OCI-LY7 (cell line): ENCODE measurements at regions not wholly inside any gene's neighbourhood (a gene's known extent, or its start where the extent isn't known, plus 50 kb on each side); places are given as distances from the start of the nearest gene placed in this dataset.

Experiments
- BruUV-seq: library from RNA; stranded (reverse); fragments of 400-500 nt; replicated peaks from 2 replicates; lab custom pipeline; 2021; lab: Mats Ljungman, UMichigan
- CTCF ChIA-PET: fragments of 300-600 bp; sonication (Branson Sonifier 250); formaldehyde crosslinking; loops from one replicate; lab custom pipeline; 2022; ENCODE audit warnings: antibody characterized with exemption; ENCODE audit not compliant: unreplicated experiment; lab: Charles Lee
- POLR2A ChIA-PET: fragments of 300-600 bp; sonication (Branson Sonifier 250); formaldehyde crosslinking; loops from one replicate; lab custom pipeline; 2022; ENCODE audit warnings: antibody characterized with exemption; lab: Charles Lee
- DNase-seq: peaks from one replicate; pipeline ENCODE4 v3.0.0-alpha.2; 2015; ENCODE audit warnings: low spot score
- H2AFZ ChIP-seq: fragments of 200-600 bp; sonication (generic), shearing (Covaris generic); 2 replicates; pipeline ENCODE4 v1.6.1; 2014; ENCODE audit warnings: mild to moderate bottlenecking, antibody characterized with exemption, low read length, moderate library complexity
- H3K27ac ChIP-seq: fragments of 200-600 bp; sonication (generic); 2 replicates; pipeline ENCODE4 v1.5.1; 2014; ENCODE audit warnings: mixed run types, low read depth, mild to moderate bottlenecking, moderate library complexity, low read length, inconsistent platforms; ENCODE audit not compliant: poor library complexity, severe bottlenecking
- H3K36me3 ChIP-seq: fragments of 200-600 bp; sonication (generic); 2 replicates; pipeline ENCODE4 v1.6.1; 2014; ENCODE audit warnings: mild to moderate bottlenecking, antibody characterized with exemption, low read length, moderate library complexity, mixed read lengths; ENCODE audit not compliant: insufficient read depth
- H3K4me1 ChIP-seq: fragments of 200-600 bp; sonication (generic); 2 replicates; pipeline ENCODE4 v1.5.1; 2014; ENCODE audit warnings: mild to moderate bottlenecking, low read length; ENCODE audit not compliant: insufficient read depth, poor library complexity, severe bottlenecking
- H3K4me2 ChIP-seq: fragments of 200-600 bp; sonication (generic); 2 replicates; pipeline ENCODE4 v1.6.1; 2014; ENCODE audit warnings: mild to moderate bottlenecking, low read length
- H3K4me3 ChIP-seq: fragments of 200-600 bp; sonication (generic); 2 replicates; pipeline ENCODE4 v1.5.1; 2014; ENCODE audit warnings: mild to moderate bottlenecking, low read depth, low read length; ENCODE audit not compliant: poor library complexity, severe bottlenecking
- H3K79me2 ChIP-seq: fragments of 200-600 bp; sonication (generic); 2 replicates; pipeline ENCODE4 v1.6.1; 2016; ENCODE audit warnings: low read depth, mild to moderate bottlenecking, low read length, moderate library complexity, mixed read lengths; ENCODE audit not compliant: insufficient read depth
- H3K9me2 ChIP-seq: fragments of 200-600 bp; sonication (generic); 2 replicates; pipeline ENCODE4 v1.6.1; 2016; ENCODE audit warnings: mild to moderate bottlenecking, low read length, mixed read lengths; ENCODE audit not compliant: insufficient read depth
- H3K9me3 ChIP-seq: fragments of 200-600 bp; sonication (generic); 2 replicates; pipeline ENCODE4 v1.6.1; 2014; ENCODE audit warnings: mild to moderate bottlenecking, mixed run types, low read length, mixed read lengths
- H4K20me1 ChIP-seq: fragments of 200-600 bp; sonication (generic); 2 replicates; pipeline ENCODE4 v1.6.1; 2014; ENCODE audit warnings: mild to moderate bottlenecking, antibody characterized with exemption, low read length, moderate library complexity, mixed read lengths; ENCODE audit not compliant: insufficient read depth
- EZH2phosphoT487 ChIP-seq: fragments of 200-600 bp; sonication (generic); IDR thresholded peaks from 2 replicates; pipeline ENCODE4 v1.6.1; 2018; ENCODE audit warnings: low read depth, borderline replicate concordance, mild to moderate bottlenecking, mixed run types, antibody characterized with exemption, low read length, moderate library complexity, mixed read lengths
- intact Hi-C: fragments of 100-400 bp; cut with micrococcal nuclease; formaldehyde crosslinking; loops from one replicate; pipeline ENCODE4 v1.10.0; 2022; ENCODE audit not compliant: unreplicated experiment
- TF ChIP-seq, protein P1 (sequence below): fragments of 200-600 bp; sonication (generic); conservative IDR thresholded peaks from 2 replicates; pipeline ENCODE4 v1.5.1; 2014; ENCODE audit warnings: mild to moderate bottlenecking, antibody characterized with exemption, low read length, moderate library complexity, mixed read lengths

DNA sequence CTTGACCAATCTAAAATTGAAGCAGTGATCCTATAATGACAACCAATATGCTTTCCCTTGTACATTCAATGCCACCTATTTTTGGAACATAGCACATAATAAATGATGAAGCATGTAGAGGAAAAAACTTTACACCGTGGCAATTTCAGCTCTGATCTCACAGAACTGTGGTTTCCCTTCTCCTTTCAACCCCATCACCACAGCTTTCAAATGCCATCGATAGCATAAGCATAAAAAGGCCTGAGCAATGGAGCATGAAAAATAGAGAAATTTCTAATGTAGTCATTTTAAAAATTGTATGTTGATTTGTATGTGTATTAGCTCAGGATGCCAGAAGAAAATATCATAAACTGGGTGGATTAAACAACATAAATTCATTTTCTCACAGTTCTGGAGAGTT, 406.0 kb upstream of the TMCO5A start:
- H3K4me3 ChIP-seq = no peak overlapping the region
- no peaks in the 10 kb centered on the region for H3K36me3 ChIP-seq
- H3K27ac ChIP-seq = no peak overlapping the region
- no TSS peak for BruUV-seq
- ChIA-PET CTCF (no interaction called here), POLR2A (interaction anchor here (0.6 to 1.1 kb wide), 2 partner anchors 30 to 49 kb away, joined by 3 to 4 read pairs; no protein-coding TSS in a partner anchor)
- no peak overlapping the region for H3K4me2 ChIP-seq
- no peaks in the 10 kb centered on the region for H4K20me1 ChIP-seq
- H3K4me1 ChIP-seq = no peaks in the 10 kb centered on the region
- H3K9me3 ChIP-seq = no peaks in the 10 kb centered on the region
- intact Hi-C loops = no loop called here
- TF ChIP-seq EZH2phosphoT487 = no peak
- TF ChIP-seq, protein P1, sequence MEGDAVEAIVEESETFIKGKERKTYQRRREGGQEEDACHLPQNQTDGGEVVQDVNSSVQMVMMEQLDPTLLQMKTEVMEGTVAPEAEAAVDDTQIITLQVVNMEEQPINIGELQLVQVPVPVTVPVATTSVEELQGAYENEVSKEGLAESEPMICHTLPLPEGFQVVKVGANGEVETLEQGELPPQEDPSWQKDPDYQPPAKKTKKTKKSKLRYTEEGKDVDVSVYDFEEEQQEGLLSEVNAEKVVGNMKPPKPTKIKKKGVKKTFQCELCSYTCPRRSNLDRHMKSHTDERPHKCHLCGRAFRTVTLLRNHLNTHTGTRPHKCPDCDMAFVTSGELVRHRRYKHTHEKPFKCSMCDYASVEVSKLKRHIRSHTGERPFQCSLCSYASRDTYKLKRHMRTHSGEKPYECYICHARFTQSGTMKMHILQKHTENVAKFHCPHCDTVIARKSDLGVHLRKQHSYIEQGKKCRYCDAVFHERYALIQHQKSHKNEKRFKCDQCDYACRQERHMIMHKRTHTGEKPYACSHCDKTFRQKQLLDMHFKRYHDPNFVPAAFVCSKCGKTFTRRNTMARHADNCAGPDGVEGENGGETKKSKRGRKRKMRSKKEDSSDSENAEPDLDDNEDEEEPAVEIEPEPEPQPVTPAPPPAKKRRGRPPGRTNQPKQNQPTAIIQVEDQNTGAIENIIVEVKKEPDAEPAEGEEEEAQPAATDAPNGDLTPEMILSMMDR = no peak
- no peak for DNase-seq
- no peaks in the 10 kb centered on the region for H3K9me2 ChIP-seq
- H3K79me2 ChIP-seq = no peaks in the 10 kb centered on the region
- H2AFZ ChIP-seq = no peak overlapping the region

DNA sequence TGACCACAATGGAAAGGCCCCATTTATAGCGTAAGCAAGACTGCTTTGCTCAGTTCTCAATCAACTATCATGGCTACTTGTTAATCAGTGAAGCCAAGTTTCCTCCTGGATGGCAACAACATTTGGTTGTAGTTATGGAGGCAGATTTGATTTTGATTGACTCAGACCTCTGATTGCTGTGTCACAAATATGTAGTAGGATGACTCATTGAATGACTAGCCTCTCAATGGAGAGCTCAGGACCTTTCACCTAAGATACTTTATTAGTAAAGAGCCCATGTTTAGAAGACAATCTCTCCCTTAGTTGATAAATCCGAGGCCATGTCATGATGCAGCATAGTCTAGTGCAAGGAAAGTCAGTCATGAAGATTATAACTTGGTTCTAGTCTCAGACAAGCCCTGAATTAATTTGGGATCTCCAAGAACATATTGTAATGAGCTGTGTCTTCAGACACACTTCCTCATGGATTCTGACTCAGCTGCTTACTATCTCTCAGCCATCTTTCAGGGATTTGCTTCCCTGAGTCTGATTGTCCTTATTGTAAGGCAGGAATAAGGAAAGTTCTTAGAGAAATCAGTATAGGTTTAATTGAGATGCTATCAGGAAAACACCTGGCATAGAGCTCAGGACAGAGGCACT, 397.4 kb upstream of the TMCO5A start:
- Histone ChIP-seq H3K4me3 (no peak overlapping the region), H3K9me2 (no peaks in the 10 kb centered on the region), H3K4me2 (no peak overlapping the region), H3K27ac (no peak overlapping the region), H3K36me3 (no peaks in the 10 kb centered on the region), H2AFZ (no peak overlapping the region), H3K9me3 (no peaks in the 10 kb centered on the region), H3K4me1 (no peaks in the 10 kb centered on the region), H3K79me2 (no peaks in the 10 kb centered on the region), H4K20me1 (no peaks in the 10 kb centered on the region)
- DNase-seq = no peak
- TF ChIP-seq, protein P1 = no peak
- TF ChIP-seq EZH2phosphoT487 = no peak
- POLR2A ChIA-PET = interaction anchor here (0.7 to 0.8 kb wide), 2 partner anchors 243 to 502 kb away, joined by 3 read pairs; no protein-coding TSS in a partner anchor
- BruUV-seq = no TSS peak
- CTCF ChIA-PET = no interaction called here
- intact Hi-C loops = no loop called here

DNA sequence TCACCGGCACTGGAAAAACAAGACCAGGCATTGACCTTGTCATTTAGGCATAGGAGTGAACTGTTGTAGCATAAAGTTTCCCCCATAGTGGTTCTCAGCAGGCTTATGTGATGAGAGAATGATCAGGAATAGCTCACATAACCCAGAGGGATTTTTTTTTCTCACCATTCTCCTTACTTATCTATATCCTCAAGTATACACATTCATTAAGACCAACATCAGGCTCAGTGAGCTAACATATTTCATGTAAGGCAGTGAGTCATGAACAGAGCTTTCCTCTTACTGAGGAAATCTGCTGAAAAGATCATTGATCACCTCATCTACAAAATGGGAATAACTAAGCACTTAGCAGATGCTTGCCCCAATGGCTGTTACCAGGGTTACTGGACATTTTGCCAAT, 396.6 kb upstream of the TMCO5A start:
- ChIA-PET CTCF (no interaction called here), POLR2A (interaction anchor here (0.8 kb wide), 1 partner anchor 244 kb away, joined by 3 read pairs; no protein-coding TSS in a partner anchor)
- Histone ChIP-seq H3K9me2 (no peaks in the 10 kb centered on the region), H3K4me3 (no peak overlapping the region), H3K9me3 (no peaks in the 10 kb centered on the region), H3K4me2 (no peak overlapping the region), H3K4me1 (no peaks in the 10 kb centered on the region), H3K27ac (no peak overlapping the region), H4K20me1 (no peaks in the 10 kb centered on the region), H2AFZ (no peak overlapping the region), H3K36me3 (no peaks in the 10 kb centered on the region), H3K79me2 (no peaks in the 10 kb centered on the region)
- intact Hi-C loops = no loop called here
- BruUV-seq = no TSS peak
- TF ChIP-seq, protein P1 = no peak
- TF ChIP-seq EZH2phosphoT487 = no peak
- no peak for DNase-seq
